Skeletal muscle satellite cell (primary cell): ENCODE measurements at regions not wholly inside any gene's neighbourhood (a gene's known extent, or its start where the extent isn't known, plus 50 kb on each side); places are given as distances from the start of the nearest gene placed in this dataset.
"Not testable (repeated sequence)": the region's sequence is repeated elsewhere in the genome, so short reads cannot be mapped to it uniquely, and the experiment has no call there.

ENCODE experiments used
- H3K27me3 ChIP-seq: 2 replicates; pipeline ENCODE4 v1.7.0; 2013; ENCODE audit warnings: low read length; ENCODE audit not compliant: control insufficient read depth, insufficient read depth
- H3K36me3 ChIP-seq: 2 replicates; pipeline ENCODE4 v1.7.0; 2013; ENCODE audit warnings: mild to moderate bottlenecking, control low read depth, low read length; ENCODE audit not compliant: insufficient read depth
- H3K4me1 ChIP-seq: 2 replicates; pipeline ENCODE4 v1.7.0; 2013; ENCODE audit warnings: low read length; ENCODE audit not compliant: control insufficient read depth, insufficient read depth
- H3K4me2 ChIP-seq: 2 replicates; pipeline ENCODE4 v1.7.0; 2013; ENCODE audit warnings: mild to moderate bottlenecking, low read length
- H3K4me3 ChIP-seq: 2 replicates; pipeline ENCODE4 v1.7.0; 2013; ENCODE audit warnings: low read length
- H3K9ac ChIP-seq: 2 replicates; pipeline ENCODE4 v1.7.0; 2013; ENCODE audit warnings: mild to moderate bottlenecking, low read depth, low read length, moderate library complexity
- H3K9me3 ChIP-seq: replicated peaks from 2 replicates; pipeline ENCODE4 v1.7.0; 2013; ENCODE audit warnings: mild to moderate bottlenecking, control low read depth, low read length

DNA sequence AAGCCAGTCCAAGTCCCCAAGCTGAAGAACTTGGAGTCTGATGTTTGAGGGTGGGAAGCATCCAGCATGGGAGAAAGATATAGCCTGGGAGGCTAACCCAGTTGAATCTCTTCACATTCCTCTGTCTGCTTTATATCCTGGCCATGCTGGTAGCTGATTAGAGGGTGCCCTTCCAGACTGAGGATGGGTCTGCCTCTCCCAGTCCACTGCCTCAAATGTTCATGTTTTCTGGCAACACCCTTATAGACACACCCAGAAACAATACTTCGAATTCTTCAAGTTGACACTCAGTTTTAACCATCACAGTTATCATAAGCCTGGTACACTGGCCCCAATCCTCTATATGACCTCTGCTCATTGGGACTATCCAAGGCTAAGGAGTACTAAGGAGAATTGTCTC lies 124.1 kb upstream of the WDR1 start:
- Histone ChIP-seq H3K9me3 (no peaks in the 10 kb centered on the region), H3K36me3 (no peaks in the 10 kb centered on the region), H3K9ac (no peak overlapping the region)

DNA sequence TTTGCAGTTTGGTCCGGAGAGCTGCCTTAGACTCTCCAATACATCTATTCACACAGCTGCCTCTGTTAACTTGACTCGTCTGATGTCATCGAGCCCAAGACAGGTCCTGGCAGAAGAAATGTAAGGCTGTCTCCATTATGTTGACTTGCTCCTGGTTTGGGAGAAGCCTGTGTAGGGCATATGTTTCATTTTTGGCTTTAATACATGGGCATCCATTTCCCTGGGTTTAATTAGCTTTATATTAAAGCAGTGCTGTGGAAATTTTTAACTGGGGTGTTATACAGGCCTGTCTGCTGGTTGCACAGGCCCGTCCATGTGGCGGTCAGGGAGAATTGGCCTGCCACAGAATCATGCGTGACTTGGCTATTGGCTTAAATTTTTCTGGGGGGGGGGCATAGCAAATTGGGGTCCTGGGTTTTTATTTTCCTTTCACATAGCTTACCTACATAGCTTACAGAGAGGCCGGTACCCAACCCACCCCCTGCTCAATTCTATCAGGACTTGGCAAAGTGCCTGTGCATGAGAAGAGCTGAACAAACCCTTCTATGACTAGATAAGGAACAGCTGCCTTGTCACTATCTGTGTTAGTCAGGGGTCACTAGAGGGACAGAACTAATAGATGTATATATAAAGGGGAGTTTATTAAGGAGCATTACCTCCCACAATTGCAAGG lies 123.5 kb upstream of the WDR1 start:
- no peak overlapping the region for H3K9ac ChIP-seq
- H3K4me1 ChIP-seq, result no peaks in the 10 kb centered on the region
- H3K36me3 ChIP-seq, result no peaks in the 10 kb centered on the region
- peaks cover 8% of the 10 kb centered on the region for H3K27me3 ChIP-seq
- H3K4me2 ChIP-seq, result no peak overlapping the region
- no peak overlapping the region for H3K4me3 ChIP-seq
- H3K9me3 ChIP-seq, result no peaks in the 10 kb centered on the region

More for the DNA sequence above, 124.1 kb upstream of the WDR1 start:
- H3K27me3 ChIP-seq, result peaks cover 11% of the 10 kb centered on the region
- no peaks in the 10 kb centered on the region for H3K4me1 ChIP-seq
- H3K4me3 ChIP-seq, result no peak overlapping the region
- no peak overlapping the region for H3K4me2 ChIP-seq

DNA sequence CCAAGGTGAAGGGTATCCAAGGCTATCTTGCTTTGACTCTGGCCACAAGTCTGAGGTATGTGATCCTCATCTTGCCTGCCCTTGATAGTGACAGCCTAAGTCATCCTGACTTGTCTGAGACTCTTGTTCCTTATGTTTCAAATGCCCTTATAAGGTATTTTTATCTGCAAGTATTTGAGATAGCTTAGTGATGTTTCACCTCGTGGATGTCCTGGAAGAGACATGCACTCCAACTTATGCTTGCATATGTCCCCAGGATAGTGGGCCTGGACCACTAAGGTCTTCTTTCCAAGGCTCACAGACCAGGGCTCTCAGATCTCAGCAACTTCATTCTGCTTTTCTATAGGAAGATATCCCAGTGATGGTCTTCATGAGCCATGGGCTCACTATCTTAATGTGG lies 120.5 kb upstream of the WDR1 start:
- peaks cover 8% of the 10 kb centered on the region for H3K27me3 ChIP-seq
- no peaks in the 10 kb centered on the region for H3K9me3 ChIP-seq
- no peak overlapping the region for H3K9ac ChIP-seq
- H3K4me2 ChIP-seq, result no peak overlapping the region
- no peaks in the 10 kb centered on the region for H3K4me1 ChIP-seq
- no peak overlapping the region for H3K4me3 ChIP-seq
- H3K36me3 ChIP-seq, result no peaks in the 10 kb centered on the region

DNA sequence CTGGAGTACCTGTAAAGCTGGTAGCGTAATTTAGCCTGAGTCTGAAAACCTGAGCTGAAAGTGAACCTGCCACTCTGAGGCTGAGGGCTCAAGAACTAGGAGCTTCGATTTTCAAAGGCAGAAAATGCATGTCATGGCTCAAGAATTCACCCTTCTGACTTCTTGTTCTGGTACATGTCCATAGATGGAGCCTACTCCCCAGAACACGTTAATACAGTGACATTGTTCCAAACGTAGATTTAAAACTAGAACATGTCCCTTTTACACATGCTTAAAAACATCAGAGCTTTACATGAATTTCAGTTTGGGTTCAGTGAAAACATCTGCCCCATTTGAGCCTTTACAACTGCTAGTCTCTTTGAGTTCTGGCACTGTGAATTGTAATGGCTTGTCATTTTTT lies 115.5 kb upstream of the WDR1 start:
- H3K4me1 ChIP-seq, result peaks cover under 1% of the 10 kb centered on the region
- H3K36me3 ChIP-seq, result no peaks in the 10 kb centered on the region
- no peak overlapping the region for H3K4me2 ChIP-seq
- no peak overlapping the region for H3K4me3 ChIP-seq
- H3K27me3 ChIP-seq, result peaks cover 3% of the 10 kb centered on the region
- H3K9ac ChIP-seq, result no peak overlapping the region
- H3K9me3 ChIP-seq, result no peaks in the 10 kb centered on the region

DNA sequence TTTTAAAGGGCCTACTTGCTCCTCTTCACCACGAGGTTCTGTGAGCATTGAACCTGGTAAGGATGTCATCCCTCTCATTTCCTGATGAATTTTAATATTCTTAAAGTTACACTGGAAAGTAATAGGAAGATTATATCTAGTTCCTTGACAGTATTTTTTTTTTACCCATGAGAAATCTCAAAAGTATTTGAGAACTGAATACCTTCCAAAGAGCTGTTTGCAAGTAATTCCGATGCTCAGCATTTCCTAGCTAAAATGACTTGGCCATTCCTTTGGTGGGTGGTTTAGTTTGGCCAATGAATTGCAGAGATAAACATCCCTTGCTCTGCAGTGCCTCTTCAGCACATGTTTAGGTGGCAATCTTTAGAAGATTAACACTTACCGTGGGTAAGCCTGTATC lies 110.2 kb upstream of the WDR1 start:
- Histone ChIP-seq H3K4me3 (no peak overlapping the region), H3K9me3 (no peaks in the 10 kb centered on the region)

DNA sequence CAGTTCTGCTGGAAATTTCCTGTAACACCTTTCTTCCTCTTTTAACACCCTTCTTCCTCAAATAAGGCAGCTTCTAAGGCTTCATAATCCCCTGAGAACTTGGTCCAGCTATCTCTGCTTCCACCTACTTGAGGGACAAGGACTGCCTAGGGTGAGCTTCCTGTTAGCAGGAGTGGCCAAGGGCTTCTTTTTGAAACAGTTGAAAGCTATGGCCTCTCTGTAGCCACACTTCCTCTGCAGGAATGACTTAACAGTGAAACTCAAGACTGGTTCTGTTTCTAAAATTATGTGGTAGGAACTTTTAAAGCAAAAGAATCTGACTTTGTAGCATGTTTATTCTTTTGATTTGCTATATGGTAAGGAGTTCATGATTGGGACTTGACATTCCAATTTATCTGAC lies 108.5 kb upstream of the WDR1 start:
- no peaks in the 10 kb centered on the region for H3K9me3 ChIP-seq
- H3K4me1 ChIP-seq, result peaks cover 6% of the 10 kb centered on the region
- H3K4me2 ChIP-seq, result no peak overlapping the region
- no peaks in the 10 kb centered on the region for H3K27me3 ChIP-seq
- H3K36me3 ChIP-seq, result no peaks in the 10 kb centered on the region
- no peak overlapping the region for H3K9ac ChIP-seq
- no peak overlapping the region for H3K4me3 ChIP-seq

More for the DNA sequence above, 110.2 kb upstream of the WDR1 start:
- Histone ChIP-seq H3K36me3 (no peaks in the 10 kb centered on the region), H3K4me2 (no peak overlapping the region), H3K27me3 (no peaks in the 10 kb centered on the region), H3K4me1 (peaks cover 6% of the 10 kb centered on the region), H3K9ac (no peak overlapping the region)

DNA sequence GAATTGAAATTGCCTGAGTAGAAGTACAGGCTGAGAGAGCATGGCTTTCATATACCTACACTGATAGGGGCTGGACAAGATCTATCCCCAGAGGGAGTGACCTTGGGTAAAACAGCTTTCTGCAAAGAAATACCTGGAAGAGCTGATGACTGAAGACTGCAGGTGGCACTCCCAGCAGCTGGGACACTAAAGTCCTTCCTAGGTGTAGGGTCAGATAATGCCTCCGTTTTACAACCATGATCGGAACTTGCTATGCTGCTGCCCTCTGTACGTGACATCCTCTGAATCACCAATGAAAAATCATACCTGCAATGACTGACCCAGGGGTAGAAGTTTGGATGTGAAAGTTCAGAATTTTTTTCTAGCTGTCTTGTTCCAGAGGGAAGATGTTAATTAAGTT lies 107.2 kb upstream of the WDR1 start:
- Histone ChIP-seq H3K4me3 (no peak overlapping the region), H3K4me2 (no peak overlapping the region), H3K27me3 (no peaks in the 10 kb centered on the region), H3K9me3 (no peaks in the 10 kb centered on the region), H3K36me3 (no peaks in the 10 kb centered on the region), H3K4me1 (peaks cover 6% of the 10 kb centered on the region), H3K9ac (no peak overlapping the region)

DNA sequence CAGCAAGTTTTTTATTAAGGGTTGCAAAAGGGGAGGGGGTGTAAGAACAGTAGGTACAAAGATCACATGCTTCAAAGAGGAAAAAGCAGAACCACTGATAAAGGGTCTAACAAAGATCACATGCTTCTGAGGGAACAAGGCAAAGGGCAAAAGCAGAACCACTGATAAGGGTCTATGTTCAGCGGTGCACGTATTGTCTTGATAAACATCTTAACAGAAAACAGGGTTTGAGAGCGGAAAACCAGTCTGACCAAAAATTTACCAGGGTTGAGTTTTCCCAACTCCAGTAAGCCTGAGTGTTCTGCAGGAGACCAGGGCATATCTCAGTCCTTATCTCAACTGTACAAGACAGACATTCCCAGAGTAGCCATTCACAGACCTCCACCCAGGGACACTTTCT lies 96.9 kb upstream of the WDR1 start:
- not testable (repeated sequence) for H3K9me3 ChIP-seq, H3K4me1 ChIP-seq, H3K36me3 ChIP-seq, H3K4me2 ChIP-seq, H3K4me3 ChIP-seq, H3K27me3 ChIP-seq, H3K9ac ChIP-seq

DNA sequence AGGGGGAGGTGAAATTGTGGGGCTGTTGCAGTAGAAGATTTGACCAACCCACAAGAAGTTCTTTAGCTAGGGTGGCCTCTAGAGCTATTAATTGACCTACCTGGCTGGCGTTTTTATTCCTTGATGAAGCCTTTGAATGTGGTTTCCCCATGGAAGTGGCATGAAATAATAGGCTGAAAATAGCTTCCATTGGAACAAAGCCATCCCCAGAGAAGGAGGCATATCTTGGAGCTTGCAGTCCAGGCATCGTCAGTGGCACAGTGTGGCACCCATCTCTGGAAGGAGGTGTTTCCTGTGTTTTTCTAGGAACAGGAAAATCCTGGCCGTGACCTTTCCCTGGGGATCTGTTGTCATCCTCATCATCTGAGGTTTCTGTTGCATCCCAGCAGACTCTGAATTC lies 96.3 kb upstream of the WDR1 start:
- Histone ChIP-seq H3K36me3 (no peaks in the 10 kb centered on the region), H3K27me3 (no peaks in the 10 kb centered on the region), H3K4me1 (peaks cover 5% of the 10 kb centered on the region), H3K4me3 (no peak overlapping the region), H3K4me2 (no peak overlapping the region), H3K9ac (no peak overlapping the region), H3K9me3 (no peaks in the 10 kb centered on the region)

DNA sequence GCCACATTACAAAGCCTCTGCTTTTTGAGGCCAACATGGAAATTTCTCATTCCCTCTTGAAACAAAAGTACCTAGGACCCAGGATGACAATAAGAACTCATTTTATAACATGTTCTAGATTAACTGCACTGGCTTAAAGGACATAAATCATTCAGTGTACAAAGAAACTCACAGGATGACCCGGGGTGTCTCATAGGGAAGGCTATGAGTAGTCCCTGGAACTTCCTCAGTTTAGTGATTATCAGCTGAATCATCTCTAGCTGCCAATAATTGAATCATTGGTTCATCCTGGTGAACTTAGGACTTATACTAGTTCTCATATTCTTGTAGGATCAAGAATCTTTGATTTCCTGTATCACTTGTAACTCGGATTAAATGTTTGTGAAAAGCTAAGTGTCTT lies 95.8 kb upstream of the WDR1 start:
- Histone ChIP-seq H3K36me3 (no peaks in the 10 kb centered on the region), H3K4me3 (no peak overlapping the region), H3K9me3 (no peaks in the 10 kb centered on the region), H3K9ac (no peak overlapping the region), H3K4me1 (peaks cover 5% of the 10 kb centered on the region), H3K27me3 (no peaks in the 10 kb centered on the region), H3K4me2 (no peak overlapping the region)

DNA sequence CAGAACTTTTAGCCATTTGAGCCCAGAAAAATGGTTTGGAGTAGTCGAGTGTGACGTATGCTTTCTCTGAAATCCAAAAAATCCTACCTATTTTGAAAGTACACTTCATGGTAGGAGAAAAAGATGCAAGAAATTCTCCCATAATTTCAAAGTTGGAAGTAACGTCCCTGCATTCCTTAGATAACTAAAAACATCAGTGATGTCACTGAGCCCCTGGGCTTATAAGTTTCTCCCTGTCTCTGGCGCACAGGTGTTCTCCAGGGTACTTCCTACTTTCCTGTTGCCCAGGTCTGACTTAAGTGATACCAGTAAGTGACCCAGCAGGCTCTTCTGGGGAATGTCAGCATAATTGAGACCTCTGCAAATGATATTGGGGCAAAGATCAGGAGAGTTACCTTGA lies 90.5 kb upstream of the WDR1 start:
- H3K4me2 ChIP-seq, result no peak overlapping the region
- H3K4me1 ChIP-seq, result peaks cover 12% of the 10 kb centered on the region
- H3K36me3 ChIP-seq, result no peaks in the 10 kb centered on the region
- no peak overlapping the region for H3K4me3 ChIP-seq
- H3K27me3 ChIP-seq, result no peaks in the 10 kb centered on the region
- H3K9me3 ChIP-seq, result no peaks in the 10 kb centered on the region
- no peak overlapping the region for H3K9ac ChIP-seq

DNA sequence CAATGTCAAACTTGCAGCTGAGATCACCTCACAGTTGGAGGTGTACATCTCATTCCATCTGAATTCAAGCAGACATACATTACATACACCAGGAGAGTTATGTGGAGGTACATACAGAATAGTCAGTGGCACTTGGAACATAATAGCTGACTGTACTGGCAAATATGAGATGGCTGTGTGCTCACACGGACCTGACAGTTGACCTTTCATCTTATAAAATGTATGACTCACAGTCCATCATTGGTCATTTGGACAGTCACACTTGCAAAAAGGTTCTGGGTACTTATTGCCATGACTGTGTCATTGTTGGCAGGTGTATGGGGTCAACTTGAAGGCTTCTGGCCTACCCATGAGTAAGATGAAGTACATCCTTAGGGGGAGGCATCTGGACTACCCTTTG lies 88.6 kb upstream of the WDR1 start:
- Histone ChIP-seq H3K36me3 (no peaks in the 10 kb centered on the region), H3K9me3 (no peaks in the 10 kb centered on the region), H3K4me3 (no peak overlapping the region), H3K4me2 (no peak overlapping the region), H3K27me3 (no peaks in the 10 kb centered on the region), H3K9ac (no peak overlapping the region), H3K4me1 (peaks cover 9% of the 10 kb centered on the region)
